SK-N-SH (cell line): ENCODE measurements at regions not wholly inside any gene's neighbourhood (a gene's known extent, or its start where the extent isn't known, plus 50 kb on each side); places are given as distances from the start of the nearest gene placed in this dataset.

Experiments
- CTCF ChIA-PET: fragments of 300-600, 350-600 bp; formaldehyde crosslinking; extraction: SDS; loops from one replicate; lab custom pipeline; 2021; lab: Yijun Ruan, JAX
- POLR2A ChIA-PET: fragments of 350-600 bp; sonication (Branson Sonifier 250); formaldehyde crosslinking; extraction: SDS; loops from one replicate; lab custom pipeline; 2020; ENCODE audit warnings: antibody characterized with exemption, inconsistent platforms; lab: Yijun Ruan, JAX
- DNase-seq: peaks from one replicate; pipeline ENCODE4 v3.0.0; 2012
- H2AFZ ChIP-seq: fragments of 200-600 bp; sonication (generic); 2 replicates; pipeline ENCODE4 v1.8.1; 2016; ENCODE audit warnings: antibody characterized with exemption, mild to moderate bottlenecking, low read depth
- H3F3A ChIP-seq: fragments of 200-600 bp; sonication (generic); replicated peaks from 2 replicates; pipeline ENCODE3; 2016; ENCODE audit warnings: antibody characterized with exemption, mild to moderate bottlenecking; ENCODE audit not compliant: insufficient read depth
- H3K27ac ChIP-seq, 2 experiments: fragments of 200-500 bp in 1 of 2; fragments of 200-600 bp in 1 of 2; sonication (Bioruptor generic) in 1 of 2; sonication (generic), shearing (Covaris generic) in 1 of 2; 2 replicates each; pipeline versions ENCODE4 v1.5.1 to v1.6.1; 2014 to 2016; ENCODE audit warnings: low read depth in 2 of 2, inconsistent platforms in 1 of 2, low read length in 1 of 2, mild to moderate bottlenecking in 1 of 2, mixed read lengths in 1 of 2
- H3K27me3 ChIP-seq: fragments of 200-600 bp; sonication (generic), shearing (Covaris generic); 2 replicates; pipeline ENCODE4 v1.6.1; 2016; ENCODE audit warnings: mixed run types; ENCODE audit not compliant: insufficient read depth
- H3K36me3 ChIP-seq, 2 experiments: fragments of 200-500 bp in 1 of 2; fragments of 200-600 bp in 1 of 2; sonication (Bioruptor generic) in 1 of 2; sonication (generic) in 1 of 2; replicated peaks in 1 of 2; 2 replicates each; pipeline versions ENCODE3 to v1.5.1; 2014 to 2016; ENCODE audit warnings: low read length in 1 of 2, mild to moderate bottlenecking in 1 of 2; ENCODE audit not compliant: insufficient read depth in 2 of 2, control insufficient read depth in 1 of 2
- H3K4me1 ChIP-seq, 2 experiments: fragments of 200-500 bp in 1 of 2; fragments of 200-600 bp in 1 of 2; sonication (Bioruptor generic) in 1 of 2; sonication (generic), shearing (Covaris generic) in 1 of 2; 2 replicates each; pipeline versions ENCODE4 v1.5.1 to v1.6.1; 2014 to 2016; ENCODE audit warnings: low read depth in 1 of 2, low read length in 1 of 2, mixed run types in 1 of 2; ENCODE audit not compliant: insufficient read depth in 2 of 2, control insufficient read depth in 1 of 2
- H3K4me2 ChIP-seq: fragments of 200-600 bp; sonication (generic), shearing (Covaris generic); 2 replicates; pipeline ENCODE4 v1.6.1; 2017; ENCODE audit warnings: mixed run types
- H3K4me3 ChIP-seq, 2 experiments: fragments of 200-500 bp in 1 of 2; fragments of 200-600 bp in 1 of 2; sonication (Bioruptor generic) in 1 of 2; sonication (generic), shearing (Covaris generic) in 1 of 2; 2 replicates each; pipeline versions ENCODE4 v1.5.1 to v1.8.1; 2014 to 2016; ENCODE audit warnings: low read depth in 2 of 2, inconsistent platforms in 1 of 2, low read length in 1 of 2, mild to moderate bottlenecking in 1 of 2, mixed read lengths in 1 of 2, moderate library complexity in 1 of 2
- H3K79me2 ChIP-seq: fragments of 200-600 bp; sonication (generic); 2 replicates; pipeline ENCODE4 v1.8.1; 2017; ENCODE audit warnings: mild to moderate bottlenecking; ENCODE audit not compliant: insufficient read depth
- H3K9ac ChIP-seq: fragments of 200-600 bp; sonication (generic); 2 replicates; pipeline ENCODE4 v1.6.1; 2017; ENCODE audit warnings: mixed run types
- H3K9me2 ChIP-seq: fragments of 200-600 bp; sonication (generic); 2 replicates; pipeline ENCODE4 v1.6.1; 2017; ENCODE audit warnings: mixed run types
- H3K9me3 ChIP-seq: fragments of 200-600 bp; sonication (generic); 2 replicates; pipeline ENCODE4 v1.6.1; 2017; ENCODE audit warnings: mixed run types, mild to moderate bottlenecking, moderate library complexity
- H4K20me1 ChIP-seq: fragments of 200-600 bp; sonication (generic); 2 replicates; pipeline ENCODE4 v1.6.1; 2017; ENCODE audit warnings: mild to moderate bottlenecking, mixed run types; ENCODE audit not compliant: insufficient read depth
- CHD2 ChIP-seq: fragments of 150-350 bp; IDR thresholded peaks from 2 replicates; pipeline ENCODE4 v1.6.1; 2018; ENCODE audit warnings: low read length; ENCODE audit not compliant: partially characterized antibody
- ELF1 ChIP-seq: IDR thresholded peaks from 2 replicates; pipeline ENCODE4 v1.4.0; 2012
- EP300 ChIP-seq, 2 experiments: IDR thresholded peaks; 2 replicates each; pipeline versions ENCODE4 v1.4.0 to v1.6.1; 2012; ENCODE audit warnings: borderline replicate concordance in 1 of 2, low read depth in 1 of 2, low read length in 1 of 2
- EZH2phosphoT487 ChIP-seq: fragments of 200-600 bp; sonication (generic); IDR thresholded peaks from 2 replicates; pipeline ENCODE4 v1.6.1; 2017; ENCODE audit warnings: low read depth, mixed run types, mild to moderate bottlenecking, antibody characterized with exemption, moderate library complexity, borderline replicate concordance
- FOSL2 ChIP-seq: IDR thresholded peaks from 2 replicates; pipeline ENCODE4 v1.4.0; 2012; ENCODE audit warnings: low read depth, mild to moderate bottlenecking, moderate library complexity, borderline replicate concordance
- FOXJ3 ChIP-seq: sonication (generic); formaldehyde crosslinking; IDR thresholded peaks from 2 replicates; pipeline ENCODE4 v1.5.1; 2020; ENCODE audit warnings: mild to moderate bottlenecking, missing genetic modification reagents
- FOXM1 ChIP-seq: IDR thresholded peaks from 2 replicates; pipeline ENCODE4 v1.4.0; 2012; ENCODE audit warnings: low read depth, mild to moderate bottlenecking
- JUND ChIP-seq: IDR thresholded peaks from 2 replicates; pipeline ENCODE4 v1.4.0; 2012
- MAX ChIP-seq: IDR thresholded peaks from 2 replicates; pipeline ENCODE4 v1.4.0; 2012; ENCODE audit warnings: low read depth
- MXI1 ChIP-seq: IDR thresholded peaks from 2 replicates; pipeline ENCODE4 v1.6.1; 2012; ENCODE audit warnings: mild to moderate bottlenecking, low read depth, low read length, improper control_type of control experiment
- NFIC ChIP-seq: IDR thresholded peaks from 2 replicates; pipeline ENCODE4 v1.4.0; 2012; ENCODE audit warnings: borderline replicate concordance
- PBX3 ChIP-seq: IDR thresholded peaks from 2 replicates; pipeline ENCODE4; 2012
- POLR2AphosphoS5 ChIP-seq: IDR thresholded peaks from 2 replicates; pipeline ENCODE4 v1.6.1; 2012; ENCODE audit warnings: low read depth, low read length
- RAD21 ChIP-seq: IDR thresholded peaks from 2 replicates; pipeline ENCODE4 v1.6.1; 2012; ENCODE audit warnings: mild to moderate bottlenecking, low read length
- RXRA ChIP-seq: IDR thresholded peaks from 2 replicates; pipeline ENCODE4 v1.4.0; 2012; ENCODE audit warnings: low read depth, mild to moderate bottlenecking, borderline replicate concordance
- TAF1 ChIP-seq: IDR thresholded peaks from 2 replicates; pipeline ENCODE4 v1.6.1; 2012; ENCODE audit warnings: low read depth, mild to moderate bottlenecking, low read length, moderate library complexity, borderline replicate concordance
- TCF12 ChIP-seq: IDR thresholded peaks from 2 replicates; pipeline ENCODE4 v1.4.0; 2012
- TEAD4 ChIP-seq: IDR thresholded peaks from 2 replicates; pipeline ENCODE4 v1.4.0; 2012; ENCODE audit warnings: mild to moderate bottlenecking, borderline replicate concordance; ENCODE audit not compliant: insufficient read depth
- USF1 ChIP-seq: IDR thresholded peaks from 2 replicates; pipeline ENCODE4 v1.4.0; 2012; ENCODE audit warnings: low read depth, borderline replicate concordance
- USF2 ChIP-seq: fragments of 150-350 bp; IDR thresholded peaks from 2 replicates; pipeline ENCODE4 v1.6.1; 2017; ENCODE audit warnings: antibody characterized with exemption, low read length, low read depth, borderline replicate concordance
- YY1 ChIP-seq: IDR thresholded peaks from 2 replicates; pipeline ENCODE4 v1.4.0; 2012; ENCODE audit warnings: low read depth, mild to moderate bottlenecking
- WGBS: methylation state at CpG from one replicate; pipeline ENCODE4 v1.1.6; 2017; ENCODE audit warnings: low lambda C conversion rate; 5-methylcytosine and 5-hydroxymethylcytosine counted together

GRCh38 chr6:23681743-23682142, 444.3 kb upstream of the NRSN1 start:
- Histone ChIP-seq H3K36me3 (no peaks in the 10 kb centered on the region), H3K9me3 (0 out of 2 replicates have a peak, but pooled peaks cover 6% of the 10 kb centered on the region), H3K27ac (no peak overlapping the region), H3K79me2 (no peaks in the 10 kb centered on the region), H3F3A (no peaks in the 10 kb centered on the region), H3K4me1 (no peaks in the 10 kb centered on the region; a peak in 1 of 4 replicates), H2AFZ (no peak overlapping the region), H3K9me2 (no peaks in the 10 kb centered on the region), H3K4me3 (no peak overlapping the region), H3K27me3 (no peaks in the 10 kb centered on the region), H4K20me1 (no peaks in the 10 kb centered on the region), H3K9ac (no peak overlapping the region), H3K4me2 (no peak overlapping the region)
- ChIA-PET POLR2A (no interaction called here), CTCF (no interaction called here)
- TF ChIP-seq PBX3 (no peak), USF2 (no peak), MXI1 (no peak), ELF1 (no peak), TAF1 (no peak), RXRA (no peak), TEAD4 (no peak), RAD21 (no peak), FOSL2 (no peak), MAX (no peak), CHD2 (no peak), EP300 (IDR thresholded peaks at IDR 0.05; ENCODE audit: borderline replicate concordance in 1 of 2, low read depth in 1 of 2, low read length in 1 of 2) (no peak), NFIC (no peak), JUND (no peak), YY1 (no peak), FOXJ3 (CRISPR knock-in tag) (no peak), USF1 (no peak)
- DNase-seq: no peak
- 24% methylated on average over 3 of the region's 3 CpGs for WGBS

- no peak overlapping the region for H3K27ac ChIP-seq
- H3F3A ChIP-seq: no peaks in the 10 kb centered on the region
- no peaks in the 10 kb centered on the region for H3K9me2 ChIP-seq
- peaks cover 0 to 13% of the 10 kb centered on the region in 2 experiments; a peak in 1 of 4 replicates for H3K4me1 ChIP-seq
- no peak overlapping the region for H3K4me3 ChIP-seq
- H3K27me3 ChIP-seq: no peaks in the 10 kb centered on the region
- ChIA-PET CTCF (no interaction called here), POLR2A (no interaction called here)
- H3K9ac ChIP-seq: no peak overlapping the region
- H3K79me2 ChIP-seq: no peaks in the 10 kb centered on the region
- H2AFZ ChIP-seq: no peak overlapping the region
- WGBS: 77% methylated on average over 15 of the region's 15 CpGs
- no peak overlapping the region for H3K4me2 ChIP-seq
- H3K36me3 ChIP-seq: no peaks in the 10 kb centered on the region
- no peaks in the 10 kb centered on the region for H3K9me3 ChIP-seq
- H4K20me1 ChIP-seq: no peaks in the 10 kb centered on the region
- DNase-seq: no peak
- TF ChIP-seq EZH2phosphoT487: no peak
- TF ChIP-seq TEAD4: no peak
- TF ChIP-seq MAX: no peak
- no peak for TF ChIP-seq TAF1
- TF ChIP-seq TCF12: no peak
- TF ChIP-seq PBX3: no peak
- TF ChIP-seq YY1: no peak
- no peak for TF ChIP-seq POLR2AphosphoS5
- TF ChIP-seq FOXM1: no peak
- TF ChIP-seq NFIC: no peak
Observed at GRCh38 chr6:23688650-23689049, 437.4 kb upstream of the NRSN1 start.
